SK-N-SH treated with all-trans-retinoic acid at 6 μM for 48 hours (cell line): ENCODE measurements at regions not wholly inside any gene's neighbourhood (a gene's known extent, or its start where the extent isn't known, plus 50 kb on each side); places are given as distances from the start of the nearest gene placed in this dataset.

Experiments
- ATAC-seq: fragments of 200-7000 bp; cut with Tn5 transposase; 3 replicates; pipeline ENCODE4 v1.9.1; 2020; ENCODE audit warnings: mild to moderate bottlenecking, moderate library complexity
- ARNTL ChIP-seq: fragments of 450-650 bp; formaldehyde crosslinking; IDR thresholded peaks from 2 replicates; pipeline ENCODE4 v1.5.0; 2020; ENCODE audit warnings: low read depth, mild to moderate bottlenecking, moderate library complexity, borderline replicate concordance
- BACH2 ChIP-seq: fragments of 250-450 bp; sonication (Bioruptor Pico); IDR thresholded peaks from 2 replicates; pipeline ENCODE4 v1.9.0; 2021; ENCODE audit warnings: mild to moderate bottlenecking, borderline replicate concordance
- CSDC2 ChIP-seq: fragments of 250-450 bp; sonication (Bioruptor Pico); IDR thresholded peaks from 2 replicates; pipeline ENCODE4 v1.5.0; 2020; ENCODE audit warnings: mild to moderate bottlenecking, moderate library complexity
- ESRRG ChIP-seq: fragments of 250-450 bp; sonication (Bioruptor Pico); IDR thresholded peaks from 2 replicates; pipeline ENCODE4 v1.6.1; 2021; ENCODE audit warnings: mild to moderate bottlenecking
- GLIS3 ChIP-seq: fragments of 250-450 bp; sonication (Bioruptor Pico); IDR thresholded peaks from 2 replicates; pipeline ENCODE4 v1.5.0; 2020; ENCODE audit warnings: mild to moderate bottlenecking, moderate library complexity
- ISL1 ChIP-seq: fragments of 250-450 bp; sonication (Bioruptor Pico); IDR thresholded peaks from 2 replicates; pipeline ENCODE4 v2.1.2; 2022; ENCODE audit warnings: mild to moderate bottlenecking, moderate library complexity
- OSR1 ChIP-seq: fragments of 250-450 bp; sonication (Bioruptor Pico); IDR thresholded peaks from 2 replicates; pipeline ENCODE4 v1.8.0; 2022; ENCODE audit warnings: moderate library complexity, mild to moderate bottlenecking, inconsistent platforms
- PPARA ChIP-seq: fragments of 250-450 bp; sonication (Bioruptor Pico); IDR thresholded peaks from 2 replicates; pipeline ENCODE4 v1.5.0; 2020; ENCODE audit warnings: mild to moderate bottlenecking, borderline replicate concordance
- RARB ChIP-seq: fragments of 250-450 bp; sonication (Bioruptor Pico); IDR thresholded peaks from 2 replicates; pipeline ENCODE4 v1.8.0; 2021; ENCODE audit warnings: mild to moderate bottlenecking, moderate library complexity
- SNAI2 ChIP-seq: fragments of 250-450 bp; sonication (Bioruptor Pico); IDR thresholded peaks from 2 replicates; pipeline ENCODE4 v1.5.0; 2020; ENCODE audit warnings: mild to moderate bottlenecking, moderate library complexity
- TOX ChIP-seq: fragments of 250-450 bp; sonication (Bioruptor Pico); IDR thresholded peaks from 2 replicates; pipeline ENCODE4 v1.8.0; 2021; ENCODE audit warnings: mild to moderate bottlenecking, moderate library complexity, borderline replicate concordance
- ZC3H10 ChIP-seq: fragments of 250-450 bp; sonication (Bioruptor Pico); IDR thresholded peaks from 2 replicates; pipeline ENCODE4 v1.5.1; 2021; ENCODE audit warnings: mild to moderate bottlenecking, moderate library complexity
- ZFP3 ChIP-seq: fragments of 250-450 bp; sonication (Bioruptor Pico); IDR thresholded peaks from 2 replicates; pipeline ENCODE4 v1.5.0; 2020; ENCODE audit warnings: mild to moderate bottlenecking, moderate library complexity
- ZFP30 ChIP-seq: fragments of 450-650 bp; formaldehyde crosslinking; IDR thresholded peaks from 2 replicates; pipeline ENCODE4 v1.5.0; 2022; ENCODE audit warnings: mild to moderate bottlenecking, moderate library complexity
- ZNF70 ChIP-seq: fragments of 450-650 bp; formaldehyde crosslinking; IDR thresholded peaks from 2 replicates; pipeline ENCODE4 v1.5.0; 2020; ENCODE audit warnings: mild to moderate bottlenecking, moderate library complexity
- TF ChIP-seq, protein P1 (sequence below): fragments of 250-450 bp; sonication (Bioruptor Pico); IDR thresholded peaks from 2 replicates; pipeline ENCODE4 v1.5.0; 2020; ENCODE audit warnings: mild to moderate bottlenecking, moderate library complexity
- TF ChIP-seq, protein P2 (sequence below): fragments of 250-450 bp; sonication (Bioruptor Pico); IDR thresholded peaks from 2 replicates; pipeline ENCODE4 v1.5.1; 2020; ENCODE audit warnings: low read depth, mild to moderate bottlenecking, moderate library complexity
- TF ChIP-seq, protein P3 (sequence below): fragments of 250-450 bp; sonication (Bioruptor Pico); IDR thresholded peaks from 2 replicates; pipeline ENCODE4 v1.8.0; 2021; ENCODE audit warnings: low read depth, mild to moderate bottlenecking, moderate library complexity, borderline replicate concordance
- TF ChIP-seq, protein P4 (sequence below): fragments of 250-450 bp; sonication (Bioruptor Pico); IDR thresholded peaks from 2 replicates; pipeline ENCODE4 v1.8.0; 2020; ENCODE audit warnings: mild to moderate bottlenecking, moderate library complexity, borderline replicate concordance
- TF ChIP-seq, protein P5 (sequence below): fragments of 250-450 bp; sonication (Bioruptor Pico); IDR thresholded peaks from 2 replicates; pipeline ENCODE4 v1.5.1; 2021; ENCODE audit warnings: mild to moderate bottlenecking, moderate library complexity

DNA sequence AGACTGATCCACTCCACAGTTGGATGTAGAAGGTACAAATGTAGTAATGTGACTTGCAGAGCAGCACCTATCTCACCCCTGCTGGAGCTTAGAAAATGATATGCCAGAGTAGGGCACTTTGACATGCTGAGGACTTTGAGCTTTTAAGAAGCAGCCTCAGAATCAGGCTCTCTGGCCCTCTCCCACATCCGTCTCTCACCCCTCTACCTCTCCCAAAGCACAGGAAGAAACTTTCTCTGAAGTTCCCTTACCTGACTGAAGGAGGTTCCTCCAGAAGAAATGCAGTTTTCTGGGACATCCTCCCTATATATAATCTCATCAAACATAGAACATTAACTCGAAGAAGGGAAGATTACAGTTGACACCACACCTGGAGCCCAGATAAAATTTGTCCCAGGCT lies 98.4 kb upstream of the PEX5L start (continued):
- TF ChIP-seq, protein P1, sequence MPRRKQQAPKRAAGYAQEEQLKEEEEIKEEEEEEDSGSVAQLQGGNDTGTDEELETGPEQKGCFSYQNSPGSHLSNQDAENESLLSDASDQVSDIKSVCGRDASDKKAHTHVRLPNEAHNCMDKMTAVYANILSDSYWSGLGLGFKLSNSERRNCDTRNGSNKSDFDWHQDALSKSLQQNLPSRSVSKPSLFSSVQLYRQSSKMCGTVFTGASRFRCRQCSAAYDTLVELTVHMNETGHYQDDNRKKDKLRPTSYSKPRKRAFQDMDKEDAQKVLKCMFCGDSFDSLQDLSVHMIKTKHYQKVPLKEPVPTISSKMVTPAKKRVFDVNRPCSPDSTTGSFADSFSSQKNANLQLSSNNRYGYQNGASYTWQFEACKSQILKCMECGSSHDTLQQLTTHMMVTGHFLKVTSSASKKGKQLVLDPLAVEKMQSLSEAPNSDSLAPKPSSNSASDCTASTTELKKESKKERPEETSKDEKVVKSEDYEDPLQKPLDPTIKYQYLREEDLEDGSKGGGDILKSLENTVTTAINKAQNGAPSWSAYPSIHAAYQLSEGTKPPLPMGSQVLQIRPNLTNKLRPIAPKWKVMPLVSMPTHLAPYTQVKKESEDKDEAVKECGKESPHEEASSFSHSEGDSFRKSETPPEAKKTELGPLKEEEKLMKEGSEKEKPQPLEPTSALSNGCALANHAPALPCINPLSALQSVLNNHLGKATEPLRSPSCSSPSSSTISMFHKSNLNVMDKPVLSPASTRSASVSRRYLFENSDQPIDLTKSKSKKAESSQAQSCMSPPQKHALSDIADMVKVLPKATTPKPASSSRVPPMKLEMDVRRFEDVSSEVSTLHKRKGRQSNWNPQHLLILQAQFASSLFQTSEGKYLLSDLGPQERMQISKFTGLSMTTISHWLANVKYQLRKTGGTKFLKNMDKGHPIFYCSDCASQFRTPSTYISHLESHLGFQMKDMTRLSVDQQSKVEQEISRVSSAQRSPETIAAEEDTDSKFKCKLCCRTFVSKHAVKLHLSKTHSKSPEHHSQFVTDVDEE: no peak
- TF ChIP-seq CSDC2 (CRISPR knock-in tag): no peak
- no peak for TF ChIP-seq GLIS3 (CRISPR knock-in tag)

DNA sequence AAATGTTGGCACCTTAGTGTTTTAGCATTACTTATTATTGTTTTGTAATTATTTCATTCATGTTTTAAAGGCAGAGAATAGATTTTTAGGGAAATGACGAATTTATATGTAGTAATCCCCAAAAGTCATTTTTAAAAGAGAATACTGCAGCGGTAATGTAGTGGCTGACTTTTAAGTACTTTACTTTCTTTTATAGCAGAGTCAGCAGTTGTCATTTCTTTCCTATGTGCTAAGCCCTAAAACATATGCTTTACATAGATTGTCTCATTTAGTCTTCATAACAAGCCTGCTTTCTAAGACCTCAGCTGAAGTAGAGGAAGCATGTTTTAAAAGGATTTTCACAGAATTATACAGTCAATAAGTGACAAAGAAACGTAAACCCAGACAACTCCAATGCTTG lies 102.1 kb upstream of the PEX5L start:
- TF ChIP-seq, protein P1: no peak
- TF ChIP-seq, protein P2, sequence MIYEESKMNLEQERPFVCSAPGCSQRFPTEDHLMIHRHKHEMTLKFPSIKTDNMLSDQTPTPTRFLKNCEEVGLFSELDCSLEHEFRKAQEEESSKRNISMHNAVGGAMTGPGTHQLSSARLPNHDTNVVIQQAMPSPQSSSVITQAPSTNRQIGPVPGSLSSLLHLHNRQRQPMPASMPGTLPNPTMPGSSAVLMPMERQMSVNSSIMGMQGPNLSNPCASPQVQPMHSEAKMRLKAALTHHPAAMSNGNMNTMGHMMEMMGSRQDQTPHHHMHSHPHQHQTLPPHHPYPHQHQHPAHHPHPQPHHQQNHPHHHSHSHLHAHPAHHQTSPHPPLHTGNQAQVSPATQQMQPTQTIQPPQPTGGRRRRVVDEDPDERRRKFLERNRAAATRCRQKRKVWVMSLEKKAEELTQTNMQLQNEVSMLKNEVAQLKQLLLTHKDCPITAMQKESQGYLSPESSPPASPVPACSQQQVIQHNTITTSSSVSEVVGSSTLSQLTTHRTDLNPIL (CRISPR knock-in tag): no peak
- TF ChIP-seq ZFP3 (CRISPR knock-in tag) (no peak), SNAI2 (CRISPR knock-in tag) (no peak), BACH2 (no peak)
- TF ChIP-seq, protein P3, sequence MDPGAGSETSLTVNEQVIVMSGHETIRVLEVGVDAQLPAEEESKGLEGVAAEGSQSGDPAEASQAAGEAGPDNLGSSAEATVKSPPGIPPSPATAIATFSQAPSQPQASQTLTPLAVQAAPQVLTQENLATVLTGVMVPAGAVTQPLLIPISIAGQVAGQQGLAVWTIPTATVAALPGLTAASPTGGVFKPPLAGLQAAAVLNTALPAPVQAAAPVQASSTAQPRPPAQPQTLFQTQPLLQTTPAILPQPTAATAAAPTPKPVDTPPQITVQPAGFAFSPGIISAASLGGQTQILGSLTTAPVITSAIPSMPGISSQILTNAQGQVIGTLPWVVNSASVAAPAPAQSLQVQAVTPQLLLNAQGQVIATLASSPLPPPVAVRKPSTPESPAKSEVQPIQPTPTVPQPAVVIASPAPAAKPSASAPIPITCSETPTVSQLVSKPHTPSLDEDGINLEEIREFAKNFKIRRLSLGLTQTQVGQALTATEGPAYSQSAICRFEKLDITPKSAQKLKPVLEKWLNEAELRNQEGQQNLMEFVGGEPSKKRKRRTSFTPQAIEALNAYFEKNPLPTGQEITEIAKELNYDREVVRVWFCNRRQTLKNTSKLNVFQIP: no peak
- TF ChIP-seq, all 23 proteins: peak for 0
- no peak for ATAC-seq

DNA sequence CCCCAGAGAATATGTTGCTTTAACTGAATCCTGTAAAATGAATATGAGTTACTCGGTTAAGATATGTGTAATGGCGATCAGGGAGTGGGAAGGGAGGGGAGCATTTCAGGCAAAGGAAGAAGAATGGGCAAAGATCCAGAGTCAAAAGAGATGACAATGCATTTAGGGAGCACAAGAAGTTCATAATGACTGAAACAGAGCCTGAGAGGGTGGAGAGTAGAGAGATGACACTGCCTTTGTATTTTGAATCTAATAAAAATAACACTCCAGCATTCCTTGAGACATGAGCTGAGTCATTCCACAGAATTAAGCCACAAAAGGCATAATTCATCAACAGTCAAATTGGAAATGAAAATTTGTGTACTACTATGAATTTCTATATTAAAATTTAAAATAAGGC lies 105.3 kb upstream of the PEX5L start:
- no peak for ATAC-seq
- TF ChIP-seq ZC3H10 (CRISPR knock-in tag) (no peak), RARB (CRISPR knock-in tag) (no peak), SNAI2 (CRISPR knock-in tag) (no peak), CSDC2 (CRISPR knock-in tag) (no peak), ZFP30 (CRISPR knock-in tag) (no peak), OSR1 (CRISPR knock-in tag) (no peak), ARNTL (CRISPR knock-in tag) (no peak), ESRRG (CRISPR knock-in tag) (no peak), PPARA (CRISPR knock-in tag) (no peak), ZNF70 (CRISPR knock-in tag) (no peak), ISL1 (CRISPR knock-in tag) (no peak), TOX (no peak)
- TF ChIP-seq, protein P4, sequence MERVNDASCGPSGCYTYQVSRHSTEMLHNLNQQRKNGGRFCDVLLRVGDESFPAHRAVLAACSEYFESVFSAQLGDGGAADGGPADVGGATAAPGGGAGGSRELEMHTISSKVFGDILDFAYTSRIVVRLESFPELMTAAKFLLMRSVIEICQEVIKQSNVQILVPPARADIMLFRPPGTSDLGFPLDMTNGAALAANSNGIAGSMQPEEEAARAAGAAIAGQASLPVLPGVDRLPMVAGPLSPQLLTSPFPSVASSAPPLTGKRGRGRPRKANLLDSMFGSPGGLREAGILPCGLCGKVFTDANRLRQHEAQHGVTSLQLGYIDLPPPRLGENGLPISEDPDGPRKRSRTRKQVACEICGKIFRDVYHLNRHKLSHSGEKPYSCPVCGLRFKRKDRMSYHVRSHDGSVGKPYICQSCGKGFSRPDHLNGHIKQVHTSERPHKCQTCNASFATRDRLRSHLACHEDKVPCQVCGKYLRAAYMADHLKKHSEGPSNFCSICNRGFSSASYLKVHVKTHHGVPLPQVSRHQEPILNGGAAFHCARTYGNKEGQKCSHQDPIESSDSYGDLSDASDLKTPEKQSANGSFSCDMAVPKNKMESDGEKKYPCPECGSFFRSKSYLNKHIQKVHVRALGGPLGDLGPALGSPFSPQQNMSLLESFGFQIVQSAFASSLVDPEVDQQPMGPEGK (CRISPR knock-in tag): no peak
- TF ChIP-seq, protein P3: no peak
- TF ChIP-seq, protein P2 (CRISPR knock-in tag): no peak
- TF ChIP-seq, protein P5, sequence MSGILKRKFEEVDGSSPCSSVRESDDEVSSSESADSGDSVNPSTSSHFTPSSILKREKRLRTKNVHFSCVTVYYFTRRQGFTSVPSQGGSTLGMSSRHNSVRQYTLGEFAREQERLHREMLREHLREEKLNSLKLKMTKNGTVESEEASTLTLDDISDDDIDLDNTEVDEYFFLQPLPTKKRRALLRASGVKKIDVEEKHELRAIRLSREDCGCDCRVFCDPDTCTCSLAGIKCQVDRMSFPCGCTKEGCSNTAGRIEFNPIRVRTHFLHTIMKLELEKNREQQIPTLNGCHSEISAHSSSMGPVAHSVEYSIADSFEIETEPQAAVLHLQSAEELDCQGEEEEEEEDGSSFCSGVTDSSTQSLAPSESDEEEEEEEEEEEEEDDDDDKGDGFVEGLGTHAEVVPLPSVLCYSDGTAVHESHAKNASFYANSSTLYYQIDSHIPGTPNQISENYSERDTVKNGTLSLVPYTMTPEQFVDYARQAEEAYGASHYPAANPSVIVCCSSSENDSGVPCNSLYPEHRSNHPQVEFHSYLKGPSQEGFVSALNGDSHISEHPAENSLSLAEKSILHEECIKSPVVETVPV (CRISPR knock-in tag): no peak
- TF ChIP-seq, protein P1: no peak
